Coronary artery (tissue), 2 donors: ENCODE measurements at regions not wholly inside any gene's neighbourhood (a gene's known extent, or its start where the extent isn't known, plus 50 kb on each side); places are given as distances from the start of the nearest gene placed in this dataset.

Source experiments
- DNase-seq: peaks from one replicate; pipeline ENCODE4 v3.0.0-alpha.2; 2017; ENCODE audit warnings: low spot score
- H3K27ac ChIP-seq, 2 donors: fragments of 200-600 bp; sonication (generic); one replicate each; pipeline ENCODE4 v1.5.1; 2016 to 2019
- H3K4me3 ChIP-seq: fragments of 200-600 bp; sonication (generic); 2 replicates; pipeline ENCODE4 v1.5.1; 2016; ENCODE audit warnings: mild to moderate bottlenecking, moderate library complexity
- CTCF ChIP-seq: fragments of 200-600 bp; sonication (generic); IDR thresholded peaks from one replicate; pipeline ENCODE4 v1.5.1; 2019; ENCODE audit warnings: antibody characterized with exemption

- H3K4me3 ChIP-seq: peak overlapping the region; percentile 80
- no peak for DNase-seq
- no peak overlapping the region for H3K27ac ChIP-seq
- no peak for TF ChIP-seq CTCF
Observed at GRCh38 chr6:160931378-160932310, 59.9 kb upstream of the MAP3K4 start.

- no peak for TF ChIP-seq CTCF
- Histone ChIP-seq H3K4me3 (no peak overlapping the region), H3K27ac (no peak overlapping the region)
- no peak for DNase-seq
Observed at GRCh38 chr6:160933256-160933655, 58.3 kb upstream of the MAP3K4 start.

GRCh38 chr6:160934157-160934556 lies 57.4 kb upstream of the MAP3K4 start:
- no peak overlapping the region for H3K27ac ChIP-seq
- H3K4me3 ChIP-seq: no peak overlapping the region
- no peak for DNase-seq
- TF ChIP-seq CTCF: no peak

GRCh38 chr6:160940197-160940596 lies 51.4 kb upstream of the MAP3K4 start:
- Histone ChIP-seq H3K4me3 (no peak overlapping the region), H3K27ac (no peak overlapping the region)
- DNase-seq: no peak
- TF ChIP-seq CTCF: no peak
